Activated CD4-positive, alpha-beta T cell treated with anti-CD3 and anti-CD28 coated beads, Interleukin-2, amount 10 ng/mL, durations not matched to agents 24 days and 14 days (primary cell): ENCODE measurements at regions not wholly inside any gene's neighbourhood (a gene's known extent, or its start where the extent isn't known, plus 50 kb on each side); places are given as distances from the start of the nearest gene placed in this dataset.

Experiments used
- DNase-seq: peaks from one replicate; pipeline ENCODE4 v3.0.0; 2022
- H3K27ac Mint-ChIP-seq: one replicate; pipeline ENCODE4 v1.8.0; 2022; ENCODE audit warnings: mild to moderate bottlenecking, mixed read lengths
- H3K27me3 Mint-ChIP-seq: one replicate; pipeline ENCODE4 v1.8.0; 2022; ENCODE audit warnings: mixed read lengths
- H3K36me3 Mint-ChIP-seq: one replicate; pipeline ENCODE4 v1.8.0; 2022; ENCODE audit warnings: low read depth, mild to moderate bottlenecking, mixed read lengths
- H3K4me1 Mint-ChIP-seq: one replicate; pipeline ENCODE4 v1.8.0; 2021; ENCODE audit warnings: mixed read lengths
- H3K4me3 Mint-ChIP-seq: one replicate; pipeline ENCODE4 v1.8.0; 2022; ENCODE audit warnings: mild to moderate bottlenecking, moderate library complexity, mixed read lengths
- H3K9me3 Mint-ChIP-seq: one replicate; pipeline ENCODE4 v1.8.0; 2021; ENCODE audit warnings: mixed read lengths
- intact Hi-C: fragments of 100-400 bp; cut with micrococcal nuclease; formaldehyde crosslinking; loops from one replicate; pipeline ENCODE4 v1.15.1; 2023

DNA sequence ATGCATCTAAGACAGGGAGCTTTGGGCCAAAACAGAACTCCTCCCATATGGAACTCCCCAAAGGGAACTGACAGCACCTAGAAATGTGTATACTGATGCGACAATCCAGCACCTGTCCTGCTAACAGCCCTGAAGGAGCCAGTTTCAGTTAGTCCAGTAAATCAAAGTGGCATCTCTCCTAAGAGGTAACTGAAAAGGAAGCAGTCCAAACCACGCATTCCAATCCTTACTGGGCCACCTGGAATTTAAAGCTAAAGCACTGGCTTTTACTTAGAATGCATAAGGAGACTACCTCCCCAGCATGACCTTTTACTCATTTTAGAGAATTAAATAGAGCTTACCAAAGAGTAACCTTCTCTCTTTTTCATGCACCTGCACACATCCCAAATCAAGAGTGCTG is 586.8 kb upstream of the PITX2 start:
- no peaks in the 10 kb centered on the region for H3K9me3 Mint-ChIP-seq
- no peaks in the 10 kb centered on the region for H3K27me3 Mint-ChIP-seq
- no peaks in the 10 kb centered on the region for H3K4me1 Mint-ChIP-seq
- H3K36me3 Mint-ChIP-seq, result no peaks in the 10 kb centered on the region
- intact Hi-C loops, result no loop called here
- no peak overlapping the region for H3K4me3 Mint-ChIP-seq
- no peak for DNase-seq
- H3K27ac Mint-ChIP-seq, result no peak overlapping the region

GRCh38 chr4:111210595-111210994 is 587.7 kb upstream of the PITX2 start:
- Mint-ChIP-seq H3K4me1 (no peaks in the 10 kb centered on the region), H3K4me3 (no peak overlapping the region), H3K27ac (no peak overlapping the region), H3K27me3 (no peaks in the 10 kb centered on the region), H3K36me3 (no peaks in the 10 kb centered on the region), H3K9me3 (no peaks in the 10 kb centered on the region)
- intact Hi-C loops, result no loop called here
- no peak for DNase-seq

GRCh38 chr4:111213531-111213930 is 590.7 kb upstream of the PITX2 start:
- Mint-ChIP-seq H3K4me1 (no peaks in the 10 kb centered on the region), H3K4me3 (no peak overlapping the region), H3K27ac (no peak overlapping the region), H3K9me3 (no peaks in the 10 kb centered on the region), H3K27me3 (no peaks in the 10 kb centered on the region), H3K36me3 (no peaks in the 10 kb centered on the region)
- no peak for DNase-seq
- intact Hi-C loops, result no loop called here

GRCh38 chr4:111214371-111214770 is 591.5 kb upstream of the PITX2 start:
- H3K9me3 Mint-ChIP-seq, result no peaks in the 10 kb centered on the region
- no peaks in the 10 kb centered on the region for H3K36me3 Mint-ChIP-seq
- H3K4me3 Mint-ChIP-seq, result no peak overlapping the region
- no peak for DNase-seq
- H3K27me3 Mint-ChIP-seq, result no peaks in the 10 kb centered on the region
- H3K27ac Mint-ChIP-seq, result no peak overlapping the region
- no peaks in the 10 kb centered on the region for H3K4me1 Mint-ChIP-seq
- intact Hi-C loops, result no loop called here

DNA sequence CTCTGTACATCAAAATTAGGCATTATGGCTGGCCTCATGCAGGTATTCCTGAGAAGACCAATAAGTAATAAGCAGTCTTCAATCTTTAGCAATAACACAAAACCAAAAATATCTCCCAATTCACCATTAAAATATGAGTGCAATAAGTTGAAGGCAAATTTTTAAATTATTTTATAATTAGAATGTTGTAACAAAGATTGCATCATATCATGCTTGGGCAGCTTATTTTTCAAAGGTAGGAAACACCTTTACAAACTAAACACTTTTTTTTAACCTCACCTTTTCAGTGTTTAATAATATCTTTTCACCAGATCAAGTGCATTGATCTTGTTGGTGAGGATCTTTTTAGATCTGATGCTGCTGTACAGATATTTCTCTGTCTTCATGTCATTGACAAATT is 592.9 kb upstream of the PITX2 start:
- H3K27me3 Mint-ChIP-seq, result no peaks in the 10 kb centered on the region
- no peaks in the 10 kb centered on the region for H3K36me3 Mint-ChIP-seq
- H3K9me3 Mint-ChIP-seq, result no peaks in the 10 kb centered on the region
- H3K27ac Mint-ChIP-seq, result no peak overlapping the region
- no peaks in the 10 kb centered on the region for H3K4me1 Mint-ChIP-seq
- intact Hi-C loops, result no loop called here
- DNase-seq, result no peak
- H3K4me3 Mint-ChIP-seq, result no peak overlapping the region

DNA sequence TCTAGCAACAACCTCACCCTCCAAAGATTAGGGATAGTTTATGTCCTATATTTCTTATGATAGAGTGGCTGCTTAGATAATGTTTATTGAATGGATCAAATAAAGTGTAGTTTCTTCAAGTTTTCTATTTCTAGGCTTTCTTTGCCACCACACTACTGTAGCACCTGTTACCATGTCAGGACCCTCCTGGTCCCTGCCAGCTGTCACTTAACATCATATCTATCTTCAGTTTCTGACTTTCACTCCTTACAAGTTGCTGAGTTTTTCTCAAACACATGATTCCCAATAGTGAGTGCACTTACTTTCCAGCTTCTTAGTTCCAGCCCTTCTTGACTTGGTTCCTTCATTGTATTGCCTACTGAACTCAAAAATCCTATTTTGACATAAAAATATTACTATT is 593.9 kb upstream of the PITX2 start:
- DNase-seq, result no peak
- intact Hi-C loops, result no loop called here
- no peak overlapping the region for H3K4me3 Mint-ChIP-seq
- no peaks in the 10 kb centered on the region for H3K9me3 Mint-ChIP-seq
- H3K36me3 Mint-ChIP-seq, result no peaks in the 10 kb centered on the region
- no peak overlapping the region for H3K27ac Mint-ChIP-seq
- no peaks in the 10 kb centered on the region for H3K4me1 Mint-ChIP-seq
- H3K27me3 Mint-ChIP-seq, result no peaks in the 10 kb centered on the region

GRCh38 chr4:111221371-111221770 is 598.5 kb upstream of the PITX2 start:
- intact Hi-C loops, result no loop called here
- no peaks in the 10 kb centered on the region for H3K4me1 Mint-ChIP-seq
- H3K27me3 Mint-ChIP-seq, result no peaks in the 10 kb centered on the region
- no peak for DNase-seq
- no peak overlapping the region for H3K27ac Mint-ChIP-seq
- H3K4me3 Mint-ChIP-seq, result no peak overlapping the region
- no peaks in the 10 kb centered on the region for H3K9me3 Mint-ChIP-seq
- no peaks in the 10 kb centered on the region for H3K36me3 Mint-ChIP-seq

DNA sequence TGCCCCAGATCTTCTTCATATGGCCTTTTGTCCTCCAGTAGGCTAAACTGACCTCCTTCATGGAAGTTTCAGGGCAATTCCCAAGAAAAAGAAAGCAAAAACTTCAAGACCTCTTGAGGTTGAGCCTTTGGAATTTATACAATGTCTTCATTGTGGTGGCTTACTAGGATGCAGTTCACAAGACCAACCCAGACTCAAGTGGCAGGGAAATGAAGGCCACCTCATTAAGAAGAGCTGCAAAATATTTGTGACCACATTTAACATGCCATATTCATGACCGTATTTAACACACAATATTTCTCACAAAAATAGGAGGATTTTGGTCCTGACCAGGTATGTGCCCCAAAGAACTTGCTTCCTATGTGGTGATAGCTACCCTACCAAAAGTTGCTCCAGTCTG is 605.5 kb upstream of the PITX2 start:
- no peaks in the 10 kb centered on the region for H3K4me1 Mint-ChIP-seq
- H3K36me3 Mint-ChIP-seq, result no peaks in the 10 kb centered on the region
- intact Hi-C loops, result no loop called here
- no peak overlapping the region for H3K27ac Mint-ChIP-seq
- no peak overlapping the region for H3K4me3 Mint-ChIP-seq
- DNase-seq, result no peak
- H3K9me3 Mint-ChIP-seq, result no peaks in the 10 kb centered on the region
- no peaks in the 10 kb centered on the region for H3K27me3 Mint-ChIP-seq

GRCh38 chr4:111228874-111229273 is 606.0 kb upstream of the PITX2 start:
- Mint-ChIP-seq H3K36me3 (no peaks in the 10 kb centered on the region), H3K4me3 (no peak overlapping the region), H3K27ac (no peak overlapping the region), H3K27me3 (no peaks in the 10 kb centered on the region), H3K4me1 (no peaks in the 10 kb centered on the region), H3K9me3 (no peaks in the 10 kb centered on the region)
- DNase-seq, result no peak
- intact Hi-C loops, result no loop called here

DNA sequence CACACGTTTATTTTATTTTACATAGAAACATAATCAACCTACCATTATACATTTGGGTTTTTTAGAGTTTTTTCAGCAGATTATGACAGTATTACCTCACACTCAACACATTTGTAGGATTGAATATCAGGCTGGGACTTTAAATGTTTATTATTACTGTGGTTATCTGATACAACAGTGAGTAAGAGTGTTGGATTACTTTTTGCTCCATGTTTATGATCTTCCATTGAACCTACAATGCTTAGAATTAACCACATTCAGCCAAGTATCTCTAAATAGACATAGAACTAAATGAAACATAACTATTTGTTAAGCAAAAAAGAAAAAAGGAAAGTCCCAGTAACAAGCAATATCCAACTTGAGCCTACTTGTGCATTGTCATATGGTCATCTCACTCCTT is 607.4 kb upstream of the PITX2 start:
- DNase-seq, result no peak
- no peaks in the 10 kb centered on the region for H3K27me3 Mint-ChIP-seq
- H3K4me1 Mint-ChIP-seq, result no peaks in the 10 kb centered on the region
- no peak overlapping the region for H3K27ac Mint-ChIP-seq
- intact Hi-C loops, result no loop called here
- H3K36me3 Mint-ChIP-seq, result no peaks in the 10 kb centered on the region
- H3K9me3 Mint-ChIP-seq, result no peaks in the 10 kb centered on the region
- H3K4me3 Mint-ChIP-seq, result no peak overlapping the region

DNA sequence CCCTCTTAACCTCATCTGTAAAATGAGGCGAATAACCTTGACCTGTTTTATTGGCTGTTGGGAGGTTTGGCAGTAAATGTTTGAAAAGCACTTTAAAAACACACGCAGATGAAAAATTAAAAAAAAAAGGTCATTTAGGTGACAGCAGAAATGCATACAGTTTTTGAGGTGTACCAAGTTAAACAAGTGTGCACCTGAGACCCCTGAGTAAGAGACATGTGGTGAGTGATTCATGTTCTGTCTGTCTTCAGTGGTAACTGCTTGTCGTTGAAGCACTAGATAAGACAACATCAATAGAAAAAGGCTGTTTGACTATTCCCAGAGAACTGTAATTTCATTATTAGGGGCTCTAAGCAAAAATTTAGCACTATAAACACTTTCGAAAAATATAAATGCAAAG is 608.4 kb upstream of the PITX2 start:
- Mint-ChIP-seq H3K27ac (no peak overlapping the region), H3K9me3 (no peaks in the 10 kb centered on the region), H3K4me1 (no peaks in the 10 kb centered on the region), H3K36me3 (no peaks in the 10 kb centered on the region), H3K4me3 (no peak overlapping the region), H3K27me3 (no peaks in the 10 kb centered on the region)
- intact Hi-C loops, result no loop called here
- no peak for DNase-seq

DNA sequence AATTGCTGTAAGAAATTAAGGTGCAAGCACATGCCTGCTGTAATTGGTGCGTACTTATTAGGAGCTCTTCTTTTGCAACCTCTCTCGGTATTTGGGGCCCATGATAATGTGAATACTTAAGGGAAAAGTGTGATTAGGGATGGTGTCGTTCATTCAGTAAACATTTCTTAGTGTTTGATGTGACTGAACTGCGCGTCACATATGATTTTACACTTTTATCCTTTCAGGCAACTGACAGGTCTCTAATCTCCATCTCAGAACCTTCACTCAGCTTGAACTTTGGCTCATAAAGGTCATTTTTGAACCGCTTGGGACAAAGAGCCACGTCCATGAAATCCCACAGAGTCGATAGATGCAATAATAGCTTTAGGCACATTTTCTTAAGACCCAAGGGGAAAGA is 612.1 kb upstream of the PITX2 start:
- H3K4me3 Mint-ChIP-seq, result no peak overlapping the region
- H3K4me1 Mint-ChIP-seq, result no peaks in the 10 kb centered on the region
- no peaks in the 10 kb centered on the region for H3K36me3 Mint-ChIP-seq
- intact Hi-C loops, result no loop called here
- DNase-seq, result no peak
- no peaks in the 10 kb centered on the region for H3K9me3 Mint-ChIP-seq
- no peak overlapping the region for H3K27ac Mint-ChIP-seq
- H3K27me3 Mint-ChIP-seq, result no peaks in the 10 kb centered on the region

DNA sequence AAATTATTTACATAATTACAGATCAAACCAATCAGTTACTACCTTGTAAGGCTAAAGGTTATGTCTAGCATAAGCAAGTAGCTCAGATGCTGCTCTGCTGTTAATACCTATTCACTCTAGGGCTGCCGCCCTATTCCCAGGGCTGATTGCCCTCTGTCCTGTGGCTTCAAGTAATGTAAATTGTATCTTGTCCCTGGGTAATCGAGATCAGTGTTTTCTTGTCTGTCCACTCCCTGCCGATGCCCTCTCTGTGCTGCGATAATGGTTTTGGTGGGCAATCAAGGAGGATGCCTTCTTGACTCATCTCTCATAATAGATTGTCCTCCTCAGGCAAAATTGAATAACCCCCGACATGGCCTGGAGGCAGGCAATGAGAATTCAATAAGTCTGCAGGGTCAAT is 641.0 kb upstream of the PITX2 start:
- Mint-ChIP-seq H3K27ac (no peak overlapping the region), H3K4me1 (no peaks in the 10 kb centered on the region), H3K4me3 (no peak overlapping the region), H3K9me3 (no peaks in the 10 kb centered on the region), H3K36me3 (no peaks in the 10 kb centered on the region), H3K27me3 (no peaks in the 10 kb centered on the region)
- DNase-seq, result no peak
- intact Hi-C loops, result no loop called here

DNA sequence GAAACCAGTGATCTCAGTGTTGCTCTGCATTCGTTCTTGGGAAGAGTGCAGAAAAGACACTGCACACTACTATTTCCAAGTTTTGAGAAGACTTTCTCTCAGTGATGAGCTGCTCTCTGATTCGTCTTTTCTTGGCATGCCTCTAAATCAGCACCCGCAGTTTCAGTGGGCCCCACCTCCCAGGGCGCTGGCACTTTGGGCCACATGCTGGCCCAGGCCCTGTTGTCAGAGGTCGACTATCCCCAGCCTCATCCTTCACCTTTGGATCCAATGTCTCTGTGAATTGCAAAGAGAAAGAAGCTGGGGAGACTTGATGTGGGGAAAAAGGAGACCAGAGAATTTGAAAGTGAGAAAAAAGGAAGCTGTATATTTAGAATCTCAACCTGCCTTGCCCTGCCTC is 644.1 kb upstream of the PITX2 start:
- Mint-ChIP-seq H3K36me3 (no peaks in the 10 kb centered on the region), H3K4me1 (no peaks in the 10 kb centered on the region), H3K9me3 (no peaks in the 10 kb centered on the region), H3K27ac (no peak overlapping the region), H3K4me3 (no peak overlapping the region), H3K27me3 (no peaks in the 10 kb centered on the region)
- intact Hi-C loops, result no loop called here
- no peak for DNase-seq

DNA sequence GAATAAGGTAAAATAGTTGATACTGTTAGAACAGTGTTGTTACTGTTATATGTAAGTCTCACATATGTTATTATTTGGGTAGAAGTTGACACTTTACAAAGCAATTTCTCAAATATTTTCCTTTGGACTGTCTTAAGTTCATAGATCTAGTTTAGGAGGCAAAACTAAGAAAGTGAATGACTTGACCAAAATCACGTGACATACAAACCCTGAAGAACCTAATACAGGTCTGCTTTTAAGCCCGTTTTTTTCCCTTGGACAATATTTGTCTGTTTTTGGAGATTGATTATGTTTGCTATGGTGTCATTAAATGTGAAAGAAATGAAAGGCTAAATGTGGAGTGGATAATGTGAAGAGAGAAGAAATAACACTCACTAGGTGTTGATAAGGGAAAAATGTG is 644.9 kb upstream of the PITX2 start:
- H3K36me3 Mint-ChIP-seq, result no peaks in the 10 kb centered on the region

More for the DNA sequence above, 644.9 kb upstream of the PITX2 start:
- H3K9me3 Mint-ChIP-seq, result no peaks in the 10 kb centered on the region
- H3K27me3 Mint-ChIP-seq, result no peaks in the 10 kb centered on the region
- H3K4me1 Mint-ChIP-seq, result no peaks in the 10 kb centered on the region
- no peak for DNase-seq
- intact Hi-C loops, result no loop called here
- no peak overlapping the region for H3K4me3 Mint-ChIP-seq
- H3K27ac Mint-ChIP-seq, result no peak overlapping the region
